GM23338 (cell line): ENCODE measurements at regions not wholly inside any gene's neighbourhood (a gene's known extent, or its start where the extent isn't known, plus 50 kb on each side); places are given as distances from the start of the nearest gene placed in this dataset.

Experiments
- ATAC-seq: fragments of 200-7000 bp; cut with Tn5 transposase; 3 replicates; pipeline ENCODE4 v1.9.1; 2020
- DNase-seq: peaks from one replicate; pipeline ENCODE4 v3.0.0-alpha.2; 2015; ENCODE audit warnings: low spot score
- H2AFZ ChIP-seq: fragments of 200-600 bp; sonication (generic); 2 replicates; pipeline ENCODE4 v1.8.0; 2016; ENCODE audit warnings: antibody characterized with exemption, mild to moderate bottlenecking, moderate library complexity
- H3F3A ChIP-seq: fragments of 200-600 bp; sonication (generic); replicated peaks from 2 replicates; pipeline ENCODE4 v1.8.0; 2017; ENCODE audit warnings: antibody characterized with exemption, mixed run types, low read depth
- H3K27ac ChIP-seq: fragments of 200-600 bp; sonication (generic); 2 replicates; pipeline ENCODE4 v1.6.1; 2016; ENCODE audit warnings: low read depth
- H3K27me3 ChIP-seq: fragments of 200-600 bp; sonication (generic); 2 replicates; pipeline ENCODE4 v1.8.0; 2016; ENCODE audit warnings: mild to moderate bottlenecking, mixed run types, moderate library complexity; ENCODE audit not compliant: insufficient read depth
- H3K36me3 ChIP-seq: fragments of 200-600 bp; sonication (generic); 2 replicates; pipeline ENCODE4 v1.8.0; 2016; ENCODE audit warnings: mild to moderate bottlenecking; ENCODE audit not compliant: insufficient read depth
- H3K4me1 ChIP-seq: fragments of 200-600 bp; sonication (generic); 2 replicates; pipeline ENCODE4 v1.8.0; 2016; ENCODE audit warnings: mild to moderate bottlenecking, moderate library complexity; ENCODE audit not compliant: insufficient read depth
- H3K4me2 ChIP-seq: fragments of 200-600 bp; sonication (generic); 2 replicates; pipeline ENCODE4 v1.7.1; 2017; ENCODE audit warnings: mixed run types
- H3K4me3 ChIP-seq: fragments of 200-600 bp; sonication (generic); 2 replicates; pipeline ENCODE4 v1.6.1; 2016; ENCODE audit warnings: mixed run types
- H3K79me2 ChIP-seq: fragments of 200-600 bp; sonication (generic); replicated peaks from 2 replicates; pipeline ENCODE4 v1.8.0; 2017; ENCODE audit warnings: mild to moderate bottlenecking; ENCODE audit not compliant: insufficient read depth
- H3K9me2 ChIP-seq: fragments of 200-600 bp; sonication (generic); 2 replicates; pipeline ENCODE4 v1.8.0; 2017; ENCODE audit not compliant: insufficient read depth
- H4K20me1 ChIP-seq: fragments of 200-600 bp; sonication (generic); replicated peaks from 2 replicates; pipeline ENCODE4 v1.8.0; 2017; ENCODE audit warnings: mild to moderate bottlenecking; ENCODE audit not compliant: insufficient read depth
- H3K27ac Mint-ChIP-seq: 2 replicates; pipeline ENCODE4 v1.8.0; 2020; ENCODE audit warnings: inconsistent platforms, mild to moderate bottlenecking, moderate library complexity, mixed read lengths
- H3K27me3 Mint-ChIP-seq: 3 replicates; pipeline ENCODE4 v1.8.0; 2022; ENCODE audit warnings: low read depth, mild to moderate bottlenecking, moderate library complexity, mixed read lengths, inconsistent platforms; ENCODE audit not compliant: insufficient read depth, poor library complexity
- H3K36me3 Mint-ChIP-seq: 3 replicates; pipeline ENCODE4 v1.8.0; 2021; ENCODE audit warnings: low read depth, mild to moderate bottlenecking, inconsistent platforms, moderate library complexity, mixed read lengths
- H3K4me1 Mint-ChIP-seq: 3 replicates; pipeline ENCODE4 v1.8.0; 2020; ENCODE audit warnings: mild to moderate bottlenecking, inconsistent platforms, mixed read lengths
- H3K4me3 Mint-ChIP-seq: 3 replicates; pipeline ENCODE4 v1.8.0; 2021; ENCODE audit warnings: moderate library complexity, mild to moderate bottlenecking, inconsistent platforms, mixed read lengths
- H3K9me3 Mint-ChIP-seq: 3 replicates; pipeline ENCODE4 v1.8.0; 2020; ENCODE audit warnings: moderate library complexity, mild to moderate bottlenecking, inconsistent platforms, mixed read lengths
- CTCF ChIP-seq, 2 experiments: fragments of 200-600 bp in 1 of 2; sonication (generic) in 1 of 2; conservative IDR thresholded peaks; 2 replicates each; pipeline versions ENCODE4 v1.5.1 to v1.6.1; 2016 to 2017; ENCODE audit warnings: antibody characterized with exemption in 2 of 2, low read depth in 2 of 2, mild to moderate bottlenecking in 2 of 2, moderate library complexity in 1 of 2
- EZH2 ChIP-seq: fragments of 200-600 bp; sonication (generic); IDR thresholded peaks from one replicate; pipeline ENCODE4 v1.8.0; 2017; ENCODE audit warnings: antibody characterized with exemption, mild to moderate bottlenecking, low read depth; ENCODE audit not compliant: unreplicated experiment
- EZH2phosphoT487 ChIP-seq: fragments of 200-600 bp; sonication (generic); IDR thresholded peaks from one replicate; pipeline ENCODE4 v1.8.1; 2018; ENCODE audit warnings: antibody characterized with exemption; ENCODE audit not compliant: unreplicated experiment
- JUNB ChIP-seq: IDR thresholded peaks from one replicate; pipeline ENCODE4 v1.6.1; 2016; ENCODE audit warnings: antibody characterized with exemption; ENCODE audit not compliant: unreplicated experiment
- POLR2AphosphoS5 ChIP-seq: IDR thresholded peaks from 2 replicates; pipeline ENCODE4 v1.6.1; 2016; ENCODE audit warnings: antibody characterized with exemption, low read depth
- STAT1 ChIP-seq: IDR thresholded peaks from one replicate; pipeline ENCODE4 v1.6.1; 2016; ENCODE audit warnings: antibody characterized with exemption; ENCODE audit not compliant: unreplicated experiment
- ZNF114 ChIP-seq: fragments of 250-450 bp; sonication (Bioruptor Pico); IDR thresholded peaks from 2 replicates; pipeline ENCODE4 v1.5.0; 2020; ENCODE audit warnings: mild to moderate bottlenecking, moderate library complexity
- ZNF331 ChIP-seq: fragments of 250-450 bp; sonication (Bioruptor Pico); IDR thresholded peaks from 2 replicates; pipeline ENCODE4 v1.5.0; 2020; ENCODE audit warnings: low read depth, mild to moderate bottlenecking, moderate library complexity
- TF ChIP-seq, protein P1 (sequence below): IDR thresholded peaks from one replicate; pipeline ENCODE4 v1.6.1; 2018; ENCODE audit warnings: antibody characterized with exemption; ENCODE audit not compliant: unreplicated experiment
- TF ChIP-seq, protein P2 (sequence below): IDR thresholded peaks from 2 replicates; pipeline ENCODE4 v1.6.1; 2016; ENCODE audit warnings: antibody characterized with exemption

GRCh38 chr13:47837906-47838305, 163.2 kb downstream of the SUCLA2 start (continued):
- TF ChIP-seq, protein P1, sequence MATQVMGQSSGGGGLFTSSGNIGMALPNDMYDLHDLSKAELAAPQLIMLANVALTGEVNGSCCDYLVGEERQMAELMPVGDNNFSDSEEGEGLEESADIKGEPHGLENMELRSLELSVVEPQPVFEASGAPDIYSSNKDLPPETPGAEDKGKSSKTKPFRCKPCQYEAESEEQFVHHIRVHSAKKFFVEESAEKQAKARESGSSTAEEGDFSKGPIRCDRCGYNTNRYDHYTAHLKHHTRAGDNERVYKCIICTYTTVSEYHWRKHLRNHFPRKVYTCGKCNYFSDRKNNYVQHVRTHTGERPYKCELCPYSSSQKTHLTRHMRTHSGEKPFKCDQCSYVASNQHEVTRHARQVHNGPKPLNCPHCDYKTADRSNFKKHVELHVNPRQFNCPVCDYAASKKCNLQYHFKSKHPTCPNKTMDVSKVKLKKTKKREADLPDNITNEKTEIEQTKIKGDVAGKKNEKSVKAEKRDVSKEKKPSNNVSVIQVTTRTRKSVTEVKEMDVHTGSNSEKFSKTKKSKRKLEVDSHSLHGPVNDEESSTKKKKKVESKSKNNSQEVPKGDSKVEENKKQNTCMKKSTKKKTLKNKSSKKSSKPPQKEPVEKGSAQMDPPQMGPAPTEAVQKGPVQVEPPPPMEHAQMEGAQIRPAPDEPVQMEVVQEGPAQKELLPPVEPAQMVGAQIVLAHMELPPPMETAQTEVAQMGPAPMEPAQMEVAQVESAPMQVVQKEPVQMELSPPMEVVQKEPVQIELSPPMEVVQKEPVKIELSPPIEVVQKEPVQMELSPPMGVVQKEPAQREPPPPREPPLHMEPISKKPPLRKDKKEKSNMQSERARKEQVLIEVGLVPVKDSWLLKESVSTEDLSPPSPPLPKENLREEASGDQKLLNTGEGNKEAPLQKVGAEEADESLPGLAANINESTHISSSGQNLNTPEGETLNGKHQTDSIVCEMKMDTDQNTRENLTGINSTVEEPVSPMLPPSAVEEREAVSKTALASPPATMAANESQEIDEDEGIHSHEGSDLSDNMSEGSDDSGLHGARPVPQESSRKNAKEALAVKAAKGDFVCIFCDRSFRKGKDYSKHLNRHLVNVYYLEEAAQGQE = no peak

GRCh38 chr13:47837104-47837880, 163.8 kb downstream of the SUCLA2 start:
- no peaks in the 10 kb centered on the region for H3F3A ChIP-seq
- no peak for TF ChIP-seq ZNF331 (CRISPR knock-in tag)
- no peak for TF ChIP-seq POLR2AphosphoS5
- TF ChIP-seq, protein P1 = no peak
- TF ChIP-seq EZH2phosphoT487 = no peak
- no peak for TF ChIP-seq CTCF (conservative IDR thresholded peaks at IDR 0.05; ENCODE audit: low read depth in 2 of 2)
- no peak for TF ChIP-seq JUNB
- TF ChIP-seq STAT1 = no peak
- TF ChIP-seq EZH2 = no peak
- TF ChIP-seq ZNF114 (CRISPR knock-in tag) = no peak
- TF ChIP-seq, protein P2, sequence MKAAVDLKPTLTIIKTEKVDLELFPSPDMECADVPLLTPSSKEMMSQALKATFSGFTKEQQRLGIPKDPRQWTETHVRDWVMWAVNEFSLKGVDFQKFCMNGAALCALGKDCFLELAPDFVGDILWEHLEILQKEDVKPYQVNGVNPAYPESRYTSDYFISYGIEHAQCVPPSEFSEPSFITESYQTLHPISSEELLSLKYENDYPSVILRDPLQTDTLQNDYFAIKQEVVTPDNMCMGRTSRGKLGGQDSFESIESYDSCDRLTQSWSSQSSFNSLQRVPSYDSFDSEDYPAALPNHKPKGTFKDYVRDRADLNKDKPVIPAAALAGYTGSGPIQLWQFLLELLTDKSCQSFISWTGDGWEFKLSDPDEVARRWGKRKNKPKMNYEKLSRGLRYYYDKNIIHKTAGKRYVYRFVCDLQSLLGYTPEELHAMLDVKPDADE = no peak
- Mint-ChIP-seq H3K9me3 (no peaks in the 10 kb centered on the region), H3K4me1 (peaks cover 16% of the 10 kb centered on the region), H3K27ac (no peak overlapping the region), H3K4me3 (no peak overlapping the region), H3K27me3 (peaks cover 3% of the 10 kb centered on the region), H3K36me3 (no peaks in the 10 kb centered on the region)
- no peaks in the 10 kb centered on the region for H3K36me3 ChIP-seq
- 0 out of 2 replicates have a peak, but pooled peaks cover 4% of the 10 kb centered on the region for H3K4me1 ChIP-seq
- no peaks in the 10 kb centered on the region for H3K9me2 ChIP-seq
- H3K4me3 ChIP-seq = no peak overlapping the region
- DNase-seq (peak; percentile 15), ATAC-seq (peak; percentile 67)
- no peak overlapping the region for H3K4me2 ChIP-seq
- no peaks in the 10 kb centered on the region for H3K79me2 ChIP-seq
- H3K27me3 ChIP-seq = no peaks in the 10 kb centered on the region
- no peak overlapping the region for H3K27ac ChIP-seq
- no peak overlapping the region for H2AFZ ChIP-seq
- H4K20me1 ChIP-seq = no peaks in the 10 kb centered on the region
